ENCODE measurements at regions not wholly inside any gene's neighbourhood (a gene's known extent, or its start where the extent isn't known, plus 50 kb on each side); places are given as distances from the start of the nearest gene placed in this dataset.

GRCh38 chr14:71855399-71856036 lies 76.7 kb upstream of the RGS6 start:
- peak; percentile 94 for ATAC-seq
- Histone ChIP-seq H2AFZ (no peak overlapping the region), H3K9me2 (ENCODE audit: insufficient read depth) (no peaks in the 10 kb centered on the region), H3K4me3 (no peak overlapping the region), H3K4me2 (no peak overlapping the region), H3K36me3 (ENCODE audit: insufficient read depth) (no peaks in the 10 kb centered on the region), H3K79me2 (replicated peaks; ENCODE audit: insufficient read depth) (no peaks in the 10 kb centered on the region), H4K20me1 (replicated peaks; ENCODE audit: insufficient read depth) (no peaks in the 10 kb centered on the region), H3K27ac (ENCODE audit: low read depth) (no peak overlapping the region), H3F3A (replicated peaks; ENCODE audit: low read depth) (no peaks in the 10 kb centered on the region), H3K4me1 (ENCODE audit: insufficient read depth) (peaks cover 3% of the 10 kb centered on the region; the same call in 1 of the 2 replicates), H3K27me3 (ENCODE audit: insufficient read depth) (no peaks in the 10 kb centered on the region)
- Mint-ChIP-seq H3K4me1 (peaks cover 20% of the 10 kb centered on the region), H3K36me3 (ENCODE audit: low read depth) (peaks cover 7% of the 10 kb centered on the region; the same call in 2 of the 3 replicates), H3K9me3 (peaks cover 28% of the 10 kb centered on the region; the same call in 2 of the 3 replicates), H3K4me3 (no peak overlapping the region), H3K27me3 (ENCODE audit: insufficient read depth, low read depth, poor library complexity) (peaks cover 4% of the 10 kb centered on the region), H3K27ac (no peak overlapping the region)
- peak; percentile 88 for DNase-seq (ENCODE audit: low spot score)
- peak; percentile 91 to 93 for TF ChIP-seq CTCF (conservative IDR thresholded peaks at IDR 0.05; ENCODE audit: low read depth in 2 of 2)
- no peak for TF ChIP-seq NANOG (IDR thresholded peaks at IDR 0.05; ENCODE audit: borderline replicate concordance)
- TF ChIP-seq, protein P1, sequence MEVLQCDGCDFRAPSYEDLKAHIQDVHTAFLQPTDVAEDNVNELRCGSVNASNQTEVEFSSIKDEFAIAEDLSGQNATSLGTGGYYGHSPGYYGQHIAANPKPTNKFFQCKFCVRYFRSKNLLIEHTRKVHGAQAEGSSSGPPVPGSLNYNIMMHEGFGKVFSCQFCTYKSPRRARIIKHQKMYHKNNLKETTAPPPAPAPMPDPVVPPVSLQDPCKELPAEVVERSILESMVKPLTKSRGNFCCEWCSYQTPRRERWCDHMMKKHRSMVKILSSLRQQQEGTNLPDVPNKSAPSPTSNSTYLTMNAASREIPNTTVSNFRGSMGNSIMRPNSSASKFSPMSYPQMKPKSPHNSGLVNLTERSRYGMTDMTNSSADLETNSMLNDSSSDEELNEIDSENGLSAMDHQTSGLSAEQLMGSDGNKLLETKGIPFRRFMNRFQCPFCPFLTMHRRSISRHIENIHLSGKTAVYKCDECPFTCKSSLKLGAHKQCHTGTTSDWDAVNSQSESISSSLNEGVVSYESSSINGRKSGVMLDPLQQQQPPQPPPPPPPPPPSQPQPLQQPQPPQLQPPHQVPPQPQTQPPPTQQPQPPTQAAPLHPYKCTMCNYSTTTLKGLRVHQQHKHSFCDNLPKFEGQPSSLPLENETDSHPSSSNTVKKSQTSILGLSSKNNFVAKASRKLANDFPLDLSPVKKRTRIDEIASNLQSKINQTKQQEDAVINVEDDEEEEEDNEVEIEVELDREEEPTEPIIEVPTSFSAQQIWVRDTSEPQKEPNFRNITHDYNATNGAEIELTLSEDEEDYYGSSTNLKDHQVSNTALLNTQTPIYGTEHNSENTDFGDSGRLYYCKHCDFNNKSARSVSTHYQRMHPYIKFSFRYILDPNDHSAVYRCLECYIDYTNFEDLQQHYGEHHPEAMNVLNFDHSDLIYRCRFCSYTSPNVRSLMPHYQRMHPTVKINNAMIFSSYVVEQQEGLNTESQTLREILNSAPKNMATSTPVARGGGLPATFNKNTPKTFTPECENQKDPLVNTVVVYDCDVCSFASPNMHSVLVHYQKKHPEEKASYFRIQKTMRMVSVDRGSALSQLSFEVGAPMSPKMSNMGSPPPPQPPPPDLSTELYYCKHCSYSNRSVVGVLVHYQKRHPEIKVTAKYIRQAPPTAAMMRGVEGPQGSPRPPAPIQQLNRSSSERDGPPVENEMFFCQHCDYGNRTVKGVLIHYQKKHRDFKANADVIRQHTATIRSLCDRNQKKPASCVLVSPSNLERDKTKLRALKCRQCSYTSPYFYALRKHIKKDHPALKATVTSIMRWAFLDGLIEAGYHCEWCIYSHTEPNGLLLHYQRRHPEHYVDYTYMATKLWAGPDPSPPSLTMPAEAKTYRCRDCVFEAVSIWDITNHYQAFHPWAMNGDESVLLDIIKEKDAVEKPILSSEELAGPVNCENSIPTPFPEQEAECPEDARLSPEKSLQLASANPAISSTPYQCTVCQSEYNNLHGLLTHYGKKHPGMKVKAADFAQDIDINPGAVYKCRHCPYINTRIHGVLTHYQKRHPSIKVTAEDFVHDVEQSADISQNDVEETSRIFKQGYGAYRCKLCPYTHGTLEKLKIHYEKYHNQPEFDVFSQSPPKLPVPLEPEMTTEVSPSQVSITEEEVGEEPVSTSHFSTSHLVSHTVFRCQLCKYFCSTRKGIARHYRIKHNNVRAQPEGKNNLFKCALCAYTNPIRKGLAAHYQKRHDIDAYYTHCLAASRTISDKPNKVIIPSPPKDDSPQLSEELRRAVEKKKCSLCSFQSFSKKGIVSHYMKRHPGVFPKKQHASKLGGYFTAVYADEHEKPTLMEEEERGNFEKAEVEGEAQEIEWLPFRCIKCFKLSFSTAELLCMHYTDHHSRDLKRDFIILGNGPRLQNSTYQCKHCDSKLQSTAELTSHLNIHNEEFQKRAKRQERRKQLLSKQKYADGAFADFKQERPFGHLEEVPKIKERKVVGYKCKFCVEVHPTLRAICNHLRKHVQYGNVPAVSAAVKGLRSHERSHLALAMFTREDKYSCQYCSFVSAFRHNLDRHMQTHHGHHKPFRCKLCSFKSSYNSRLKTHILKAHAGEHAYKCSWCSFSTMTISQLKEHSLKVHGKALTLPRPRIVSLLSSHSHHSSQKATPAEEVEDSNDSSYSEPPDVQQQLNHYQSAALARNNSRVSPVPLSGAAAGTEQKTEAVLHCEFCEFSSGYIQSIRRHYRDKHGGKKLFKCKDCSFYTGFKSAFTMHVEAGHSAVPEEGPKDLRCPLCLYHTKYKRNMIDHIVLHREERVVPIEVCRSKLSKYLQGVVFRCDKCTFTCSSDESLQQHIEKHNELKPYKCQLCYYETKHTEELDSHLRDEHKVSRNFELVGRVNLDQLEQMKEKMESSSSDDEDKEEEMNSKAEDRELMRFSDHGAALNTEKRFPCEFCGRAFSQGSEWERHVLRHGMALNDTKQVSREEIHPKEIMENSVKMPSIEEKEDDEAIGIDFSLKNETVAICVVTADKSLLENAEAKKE (CRISPR knock-in tag; IDR thresholded peaks at IDR 0.05), result no peak
- no peak for TF ChIP-seq ETS1 (IDR thresholded peaks at IDR 0.05)
- TF ChIP-seq STAT1 (IDR thresholded peaks at IDR 0.05; ENCODE audit: unreplicated experiment), result no peak
- TF ChIP-seq EZH2phosphoT487 (IDR thresholded peaks at IDR 0.05; ENCODE audit: unreplicated experiment), result no peak

Measured in GM23338 (cell line).